PC-3 (cell line): ENCODE measurements at regions not wholly inside any gene's neighbourhood (a gene's known extent, or its start where the extent isn't known, plus 50 kb on each side); places are given as distances from the start of the nearest gene placed in this dataset.

ENCODE experiments used
- EZH2 ChIP-seq: fragments of 300-600 bp; sonication (generic); IDR thresholded peaks from one replicate; pipeline ENCODE4 v1.6.1; 2017; ENCODE audit warnings: antibody characterized with exemption, mild to moderate bottlenecking, low read length; ENCODE audit not compliant: unreplicated experiment
- EZH2phosphoT487 ChIP-seq: fragments of 300-600 bp; sonication (generic); IDR thresholded peaks from 2 replicates; pipeline ENCODE4 v1.6.1; 2018; ENCODE audit warnings: mild to moderate bottlenecking, antibody characterized with exemption, low read length, borderline replicate concordance
- TF ChIP-seq, protein P1 (sequence below): fragments of 300-600 bp; sonication (generic); conservative IDR thresholded peaks from 2 replicates; pipeline ENCODE4 v1.5.1; 2017; ENCODE audit warnings: antibody characterized with exemption, low read depth, mild to moderate bottlenecking, low read length

- TF ChIP-seq, protein P1, sequence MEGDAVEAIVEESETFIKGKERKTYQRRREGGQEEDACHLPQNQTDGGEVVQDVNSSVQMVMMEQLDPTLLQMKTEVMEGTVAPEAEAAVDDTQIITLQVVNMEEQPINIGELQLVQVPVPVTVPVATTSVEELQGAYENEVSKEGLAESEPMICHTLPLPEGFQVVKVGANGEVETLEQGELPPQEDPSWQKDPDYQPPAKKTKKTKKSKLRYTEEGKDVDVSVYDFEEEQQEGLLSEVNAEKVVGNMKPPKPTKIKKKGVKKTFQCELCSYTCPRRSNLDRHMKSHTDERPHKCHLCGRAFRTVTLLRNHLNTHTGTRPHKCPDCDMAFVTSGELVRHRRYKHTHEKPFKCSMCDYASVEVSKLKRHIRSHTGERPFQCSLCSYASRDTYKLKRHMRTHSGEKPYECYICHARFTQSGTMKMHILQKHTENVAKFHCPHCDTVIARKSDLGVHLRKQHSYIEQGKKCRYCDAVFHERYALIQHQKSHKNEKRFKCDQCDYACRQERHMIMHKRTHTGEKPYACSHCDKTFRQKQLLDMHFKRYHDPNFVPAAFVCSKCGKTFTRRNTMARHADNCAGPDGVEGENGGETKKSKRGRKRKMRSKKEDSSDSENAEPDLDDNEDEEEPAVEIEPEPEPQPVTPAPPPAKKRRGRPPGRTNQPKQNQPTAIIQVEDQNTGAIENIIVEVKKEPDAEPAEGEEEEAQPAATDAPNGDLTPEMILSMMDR, result no peak
- TF ChIP-seq EZH2, result no peak
- no peak for TF ChIP-seq EZH2phosphoT487
Measured at GRCh38 chr11:130673698-130674097, 225.3 kb downstream of the ADAMTS15 start.
